GM18517 (cell line): ENCODE measurements at regions not wholly inside any gene's neighbourhood (a gene's known extent, or its start where the extent isn't known, plus 50 kb on each side); places are given as distances from the start of the nearest gene placed in this dataset.
"Not testable (repeated sequence)": the region's sequence is repeated elsewhere in the genome, so short reads cannot be mapped to it uniquely, and the experiment has no call there.

Experiments used
- ATAC-seq: cut with Tn5 transposase; IDR thresholded peaks from one replicate; pipeline ENCODE4 v1.9.1; 2021; ENCODE audit warnings: mild to moderate bottlenecking, moderate library complexity; ENCODE audit not compliant: unreplicated experiment

DNA sequence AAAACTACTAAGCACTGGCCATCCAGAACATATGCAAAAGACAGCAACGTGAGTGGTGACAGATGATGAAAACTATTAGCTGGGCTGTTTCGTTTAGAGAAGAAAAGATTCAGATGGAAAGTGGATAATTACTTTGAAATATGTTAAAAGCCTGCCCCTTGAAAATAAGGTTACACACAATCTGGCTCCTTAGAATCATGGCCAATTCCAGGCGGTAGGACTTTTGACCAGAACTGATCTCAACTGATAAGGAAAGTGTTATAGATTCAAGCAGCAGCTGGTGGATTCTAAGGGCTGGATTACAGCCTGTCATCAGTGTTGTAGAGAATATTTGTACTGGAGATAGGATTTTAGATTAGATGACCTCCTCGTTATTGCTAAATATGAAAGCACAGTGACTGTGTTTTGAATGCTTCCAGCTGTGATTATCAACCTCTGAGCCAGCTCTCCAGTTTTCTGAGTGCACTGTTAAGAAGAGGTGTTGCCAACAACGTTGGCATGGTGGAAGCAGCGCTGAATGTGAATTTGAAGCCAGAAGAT, 75.1 kb downstream of the KBTBD2 start:
- ATAC-seq: not testable (repeated sequence)

DNA sequence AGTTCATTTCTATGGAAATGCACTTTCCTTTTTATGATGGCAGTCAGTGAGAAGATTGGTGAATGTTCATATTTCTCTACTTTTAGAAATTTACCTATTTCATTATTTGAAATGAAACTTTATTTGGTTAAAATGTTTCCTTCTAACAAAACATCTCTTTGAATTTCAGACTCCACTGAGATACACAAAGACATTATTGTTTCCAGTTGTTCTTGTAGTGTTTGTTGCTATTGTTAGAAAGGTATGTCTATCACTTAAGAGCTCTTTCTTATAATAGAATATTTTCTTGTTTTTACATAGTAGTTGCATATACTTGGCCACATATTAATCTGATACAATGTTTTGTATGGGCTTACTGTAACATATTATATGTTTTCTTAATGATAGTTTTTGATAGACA, 76.8 kb downstream of the KBTBD2 start:
- not testable (repeated sequence) for ATAC-seq

DNA sequence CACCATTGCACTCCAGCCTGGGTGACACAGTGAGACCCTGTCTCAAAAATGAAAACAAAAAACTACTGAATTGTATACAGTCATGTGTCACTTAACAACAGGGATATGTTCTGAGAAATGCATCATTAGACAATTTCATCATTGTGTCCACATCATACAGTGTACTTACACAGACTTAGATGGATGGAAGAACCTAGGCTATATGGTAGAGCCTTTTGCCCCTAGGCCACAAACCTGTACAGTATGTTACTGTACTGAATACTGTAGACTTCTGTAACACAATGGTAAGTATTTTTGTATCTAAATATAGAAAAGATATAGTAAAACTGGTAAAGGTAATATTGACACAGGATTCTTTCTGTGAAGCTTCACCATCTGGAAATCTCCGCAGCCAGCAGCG, 81.7 kb downstream of the KBTBD2 start:
- no peak for ATAC-seq

DNA sequence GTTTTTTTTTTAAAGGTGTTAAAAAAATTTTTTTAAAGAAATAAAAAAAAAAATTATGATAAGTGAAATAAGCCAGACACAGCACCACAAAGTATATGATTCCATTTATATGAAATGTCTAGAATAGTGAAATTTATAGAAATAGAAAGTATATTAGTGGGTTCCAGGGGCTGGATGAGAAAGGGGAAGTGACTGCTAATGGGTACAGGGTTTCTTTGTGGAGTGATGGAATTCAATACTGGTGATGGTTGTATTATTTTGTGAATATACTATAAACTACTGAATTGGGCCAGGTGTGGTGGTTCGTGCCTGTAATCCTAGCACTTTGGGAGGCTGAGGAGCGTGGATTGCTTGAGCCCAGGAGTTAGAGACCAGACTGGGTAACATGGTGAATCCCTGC, 82.2 kb downstream of the KBTBD2 start:
- ATAC-seq: no peak

DNA sequence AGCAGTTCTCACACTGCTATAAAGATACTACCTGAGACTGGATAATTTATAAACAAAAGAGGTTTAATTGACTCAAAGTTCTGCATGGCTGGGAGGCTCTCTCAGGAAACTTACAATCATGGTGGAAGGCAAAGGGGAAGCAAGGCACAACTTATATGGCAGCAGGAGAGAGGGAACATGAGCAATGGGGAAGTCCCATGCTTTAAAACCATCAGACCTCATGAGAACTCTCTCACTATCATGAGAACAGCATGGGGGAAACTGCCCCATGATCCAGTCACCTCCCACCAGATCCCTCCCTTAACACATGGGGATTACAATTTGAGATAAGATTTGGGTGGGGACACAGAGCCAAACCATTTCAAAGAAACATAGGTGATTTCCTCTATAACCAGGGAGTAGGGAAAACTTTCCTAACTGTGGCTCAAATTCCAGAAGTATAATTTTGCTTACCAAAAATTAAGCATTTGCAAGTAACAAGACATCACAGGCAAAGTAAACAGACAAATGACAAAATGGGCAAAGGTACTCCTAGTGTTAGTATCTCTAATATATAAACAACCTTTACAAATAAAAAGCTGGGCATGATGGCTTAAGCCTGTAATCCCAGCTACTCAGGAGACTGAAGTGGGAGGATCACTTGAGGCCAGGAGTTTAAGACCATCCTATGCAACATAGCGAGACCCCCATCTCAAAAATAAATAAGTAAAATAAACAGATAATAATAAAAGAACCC, 88.0 kb downstream of the KBTBD2 start:
- ATAC-seq: no peak

DNA sequence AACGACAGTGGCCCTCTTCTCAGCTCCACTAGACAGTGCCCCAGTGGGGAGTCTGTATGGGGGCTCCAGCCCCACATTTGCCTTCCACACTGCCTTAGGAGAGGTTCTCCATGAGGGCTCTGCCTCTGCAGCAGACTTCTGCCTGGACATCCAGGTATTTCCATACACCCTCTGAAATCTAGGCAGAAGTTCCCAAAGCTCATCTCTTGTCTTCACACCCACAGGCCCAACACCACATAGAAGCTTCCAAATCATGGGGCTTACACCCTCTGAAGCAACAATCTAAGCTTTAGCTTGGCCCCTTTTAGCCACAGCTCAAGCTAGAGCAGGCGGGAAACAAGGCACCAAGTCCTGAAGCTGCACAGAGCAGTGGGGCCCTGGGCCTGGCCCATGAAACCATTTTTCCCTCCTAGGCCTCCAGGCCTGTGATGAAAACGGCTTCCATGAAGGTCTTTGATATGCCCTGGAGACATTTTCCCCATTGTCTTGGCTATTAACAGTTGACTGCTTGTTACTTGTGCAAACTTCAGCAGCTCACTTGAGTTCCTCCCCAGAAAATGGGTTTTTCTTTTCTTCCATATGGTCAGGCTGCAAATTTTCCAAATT, 89.2 kb downstream of the KBTBD2 start:
- no peak for ATAC-seq

DNA sequence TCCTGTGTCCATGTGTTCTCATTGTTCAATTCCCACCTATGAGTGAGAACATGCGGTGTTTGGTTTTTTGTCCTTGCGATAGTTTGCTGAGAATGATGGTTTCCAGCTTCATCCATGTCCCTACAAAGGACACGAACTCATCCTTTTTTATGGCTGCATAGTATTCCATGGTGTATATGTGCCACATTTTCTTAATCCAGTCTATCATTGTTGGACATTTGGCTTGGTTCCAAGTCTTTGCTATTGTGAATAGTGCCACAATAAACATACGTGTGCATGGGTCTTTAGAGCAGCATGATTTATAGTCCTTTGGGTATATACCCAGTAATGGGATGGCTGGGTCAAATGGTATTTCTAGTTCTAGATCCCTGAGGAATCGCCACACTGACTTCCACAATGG, 98.5 kb downstream of the KBTBD2 start:
- ATAC-seq: not testable (repeated sequence)

DNA sequence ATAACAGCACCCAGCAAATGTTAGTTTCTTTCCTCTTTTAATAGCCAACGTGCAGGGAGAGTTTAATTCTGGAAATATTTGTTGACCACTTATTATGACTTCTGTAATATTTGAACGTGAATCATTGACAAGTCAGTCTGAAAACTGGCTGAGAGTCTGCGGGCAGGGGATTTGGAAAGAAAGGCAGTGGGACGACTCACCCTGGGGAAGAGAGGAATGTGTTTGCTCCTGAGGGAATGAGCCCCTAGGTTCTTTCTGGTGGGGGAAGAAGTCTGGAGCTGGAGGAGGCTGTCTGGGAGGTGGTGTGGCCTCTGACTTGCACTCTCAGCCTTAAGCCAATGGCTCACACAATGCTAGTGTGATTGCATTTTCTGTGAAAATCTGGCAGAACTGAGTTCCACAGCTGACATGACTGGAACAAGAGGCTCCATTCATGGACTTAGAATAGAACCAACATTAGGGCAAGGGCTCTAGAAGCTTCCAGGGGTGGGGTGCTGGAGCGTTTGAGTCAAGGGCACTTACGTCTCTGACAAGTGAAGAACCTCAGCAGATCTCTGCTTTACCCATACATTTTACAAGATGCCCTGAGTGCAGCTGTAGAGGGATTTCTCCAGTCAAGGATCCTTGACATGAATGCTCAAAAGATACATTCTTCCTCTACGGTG, 100.7 kb downstream of the KBTBD2 start:
- not testable (repeated sequence) for ATAC-seq

DNA sequence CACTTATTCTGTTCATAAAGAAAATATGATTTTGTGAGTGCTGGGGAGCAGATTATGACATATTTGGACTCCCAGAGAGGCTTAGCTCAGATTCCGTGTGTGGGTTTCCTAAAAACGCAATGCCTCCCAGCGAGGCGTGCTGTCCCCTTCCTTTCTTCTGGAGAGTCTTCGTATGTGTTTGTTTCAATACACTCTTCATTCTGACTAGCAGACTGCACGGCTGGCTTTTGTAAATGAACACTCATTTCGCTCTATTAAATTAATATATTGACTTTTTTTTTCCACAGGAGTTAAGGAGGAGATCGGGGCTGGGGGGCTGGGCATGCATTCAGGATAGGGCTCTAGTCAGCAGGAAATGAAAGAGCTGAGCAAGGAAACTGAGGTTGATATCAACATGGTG, 102.3 kb downstream of the KBTBD2 start:
- ATAC-seq: not testable (repeated sequence)

DNA sequence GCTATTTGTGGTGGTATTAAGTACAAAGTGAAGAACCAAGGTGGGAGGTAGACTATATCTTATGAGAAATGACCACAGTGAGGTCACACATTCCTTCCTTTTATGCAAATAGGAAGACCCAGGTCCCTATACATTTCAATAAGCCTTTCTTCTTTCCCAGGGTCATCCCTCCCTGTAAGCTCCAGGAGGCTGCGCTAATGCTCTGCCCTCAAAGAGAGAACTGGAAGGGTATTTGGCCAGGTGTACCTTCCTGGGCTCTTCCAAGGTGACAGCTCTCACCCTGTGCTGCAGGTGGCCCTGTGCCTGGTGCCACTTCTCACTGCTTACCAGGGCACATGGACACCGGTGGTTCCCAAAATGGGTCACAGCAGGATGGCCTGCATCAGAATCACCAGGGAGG, 103.4 kb downstream of the KBTBD2 start:
- ATAC-seq: not testable (repeated sequence)

DNA sequence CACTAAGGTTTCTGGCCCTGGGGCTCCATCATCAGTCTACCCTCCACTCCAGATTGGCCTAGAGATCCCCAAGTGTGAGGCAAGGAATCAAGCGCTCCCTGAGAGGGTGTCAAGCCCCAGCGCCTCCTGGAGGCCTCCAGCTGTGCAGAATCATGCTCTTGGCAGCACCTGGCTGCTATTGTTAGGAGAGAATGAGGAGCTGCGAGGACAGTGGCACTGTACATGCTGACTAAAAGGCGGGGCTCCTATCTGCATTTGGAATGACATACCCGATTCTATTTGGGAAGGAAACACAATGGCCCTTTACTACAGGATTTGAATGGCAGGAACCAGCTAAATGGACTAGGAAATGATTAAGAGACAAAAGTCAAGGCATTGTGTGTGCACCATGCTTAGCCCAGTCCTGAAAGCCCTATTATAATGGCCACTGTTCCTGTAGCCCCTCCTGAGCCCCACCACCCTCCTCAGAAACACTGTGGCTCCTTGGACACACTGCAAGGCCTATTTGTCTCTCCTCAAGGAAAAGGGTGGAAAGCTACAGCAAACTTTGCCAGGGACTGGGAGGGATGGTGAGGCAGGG, 106.1 kb downstream of the KBTBD2 start:
- ATAC-seq: not testable (repeated sequence)

DNA sequence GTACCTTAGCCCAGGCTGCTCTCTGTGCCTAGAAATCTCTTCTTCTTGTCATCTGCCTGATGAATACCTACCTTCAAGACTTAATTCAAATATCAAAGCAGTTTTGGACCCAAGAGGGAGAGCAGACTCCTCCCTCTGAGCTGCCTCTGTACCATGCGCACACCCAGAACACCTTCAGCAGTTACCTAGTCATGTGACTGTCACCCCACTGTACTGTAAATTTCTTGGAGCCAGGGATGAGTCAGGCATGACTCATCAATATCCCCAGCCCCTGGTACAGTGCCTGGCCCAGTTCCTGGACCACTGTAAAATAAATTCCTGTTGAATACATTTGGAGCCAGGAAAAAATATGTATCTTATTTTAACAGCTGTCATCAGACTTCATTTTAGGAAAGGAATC, 111.7 kb downstream of the KBTBD2 start:
- ATAC-seq: not testable (repeated sequence)

DNA sequence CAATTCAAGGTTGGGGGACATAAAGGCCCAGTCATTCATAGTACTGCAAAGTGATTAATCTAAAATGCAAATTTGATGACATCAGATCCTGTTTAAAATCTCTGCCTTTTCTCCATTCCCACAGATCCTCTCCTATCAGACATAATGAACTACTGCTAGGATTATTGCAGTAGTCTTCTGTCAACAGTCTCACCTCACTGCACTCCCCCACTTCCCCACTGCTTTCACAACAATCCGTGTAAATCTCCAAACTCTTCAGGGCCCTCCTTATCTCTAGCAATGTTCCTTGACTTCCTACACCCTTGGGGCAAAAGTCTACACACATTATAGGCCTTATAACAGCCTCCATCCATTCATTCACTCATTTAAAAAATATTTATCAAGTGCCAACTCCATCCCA, 112.4 kb downstream of the KBTBD2 start:
- no peak for ATAC-seq

DNA sequence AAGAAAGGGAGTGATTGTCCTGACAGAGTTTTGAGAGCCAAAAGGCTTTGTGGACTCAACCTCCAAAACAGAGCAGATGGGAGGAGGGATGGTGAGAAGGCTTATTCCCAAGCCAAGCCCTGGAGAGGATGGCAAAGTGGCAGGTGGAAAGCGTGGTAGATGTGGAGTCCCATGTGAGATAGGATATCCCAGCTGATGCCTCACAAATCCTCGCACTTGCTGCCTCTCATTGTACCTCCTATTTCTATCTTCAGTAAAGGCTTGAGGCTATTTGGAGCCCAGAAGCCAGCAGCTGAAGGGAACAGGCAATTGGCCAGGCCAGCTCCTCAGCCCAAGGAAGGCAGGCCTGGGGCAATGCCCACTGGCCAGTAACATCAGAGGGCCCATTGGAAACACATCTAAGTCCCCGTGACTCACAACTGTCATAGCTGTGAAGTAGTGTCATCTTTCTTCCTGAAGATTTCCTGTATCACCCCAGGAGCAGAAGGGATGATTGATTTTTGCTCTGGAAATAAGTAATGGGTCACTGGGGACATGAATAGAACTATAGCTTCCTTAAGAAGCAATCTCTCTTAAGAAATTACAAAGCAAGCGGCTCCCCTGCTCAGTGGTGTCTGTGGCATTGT, 114.4 kb downstream of the KBTBD2 start:
- not testable (repeated sequence) for ATAC-seq

DNA sequence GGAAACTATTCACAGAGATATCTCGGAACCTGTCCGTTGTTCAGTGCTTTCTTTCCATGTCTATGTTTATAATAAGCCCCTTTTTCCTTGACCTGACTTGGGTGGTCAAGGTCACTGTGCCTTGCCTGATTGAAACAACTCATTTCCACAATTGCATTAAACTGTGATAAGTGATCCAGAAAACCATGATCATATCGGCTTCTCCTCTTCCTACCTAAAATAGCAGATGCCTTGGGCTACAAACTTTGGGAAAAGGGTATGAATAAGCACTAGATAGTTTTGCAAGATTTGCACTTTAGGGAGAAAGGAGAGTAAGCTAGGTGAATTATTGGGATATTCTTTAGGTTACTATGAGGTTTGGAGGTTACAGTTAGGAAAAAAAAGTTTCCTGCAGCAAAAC, 115.2 kb downstream of the KBTBD2 start:
- not testable (repeated sequence) for ATAC-seq

DNA sequence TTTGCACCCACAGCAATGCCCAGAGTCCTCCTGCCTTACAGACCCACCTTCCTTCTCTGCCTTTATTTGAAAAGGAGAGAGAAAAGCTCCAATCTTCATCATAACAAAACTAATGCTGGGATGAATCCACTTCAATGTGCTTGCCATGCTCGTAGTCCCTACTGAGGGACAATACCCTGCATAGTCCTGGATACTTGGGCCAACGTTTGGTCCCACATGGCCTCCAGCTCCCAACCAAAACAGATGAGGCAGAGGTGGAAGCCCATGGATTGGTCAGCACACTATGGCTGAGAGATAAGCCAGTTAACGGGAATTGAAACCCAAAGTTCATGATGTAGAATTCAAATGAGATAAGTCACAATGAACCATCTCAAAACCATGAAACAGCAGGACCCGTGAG, 115.8 kb downstream of the KBTBD2 start:
- ATAC-seq: not testable (repeated sequence)

DNA sequence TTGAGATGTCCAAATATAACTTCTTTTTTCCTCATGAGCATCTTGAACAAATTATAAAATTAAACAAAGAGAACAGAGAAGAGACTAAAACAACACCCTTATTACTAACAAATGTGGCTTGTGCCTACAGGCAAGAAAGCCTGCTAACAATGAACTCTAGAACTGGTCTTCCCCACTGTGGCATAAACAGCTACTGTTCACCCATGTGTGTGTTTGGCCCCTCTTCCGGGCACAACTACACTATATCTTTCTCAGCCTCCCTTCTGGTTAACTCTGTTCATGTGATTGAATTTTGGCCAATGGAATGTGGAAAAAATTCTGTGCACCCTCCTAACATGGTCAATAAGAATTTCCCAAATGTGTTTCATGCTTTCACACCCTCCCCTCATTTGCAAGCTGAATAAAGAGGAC, 117.0 kb downstream of the KBTBD2 start:
- ATAC-seq: no peak

DNA sequence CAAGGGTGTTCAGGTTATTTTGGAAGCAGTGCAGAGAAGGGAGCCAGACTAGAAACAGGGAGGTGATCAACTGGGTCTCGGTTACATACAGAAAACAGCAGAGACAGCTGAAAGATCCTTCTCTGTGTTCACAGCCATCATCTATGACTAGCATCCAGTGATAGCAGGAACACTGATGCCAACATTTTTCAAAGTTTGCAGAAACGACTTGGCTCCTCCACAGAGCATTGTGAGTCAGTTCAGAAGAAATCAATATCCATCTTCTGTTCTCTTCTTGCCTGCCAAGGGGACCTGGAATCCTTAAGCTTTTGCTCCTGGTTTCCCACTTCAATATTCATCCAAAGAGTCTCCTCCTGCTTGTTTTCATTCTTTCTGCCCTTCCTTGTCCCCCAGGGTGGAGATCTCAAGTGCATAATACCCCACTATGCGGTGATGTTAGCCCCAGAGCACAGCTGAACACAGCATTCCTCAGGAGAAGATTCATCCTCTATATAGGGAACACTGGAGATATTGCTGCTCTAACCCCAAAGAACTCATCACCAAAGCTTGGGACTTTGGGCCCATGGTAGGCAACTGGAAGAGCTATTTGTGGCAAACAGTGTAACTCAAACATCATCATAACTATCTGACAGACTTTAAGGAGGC, 122.6 kb downstream of the KBTBD2 start:
- not testable (repeated sequence) for ATAC-seq

DNA sequence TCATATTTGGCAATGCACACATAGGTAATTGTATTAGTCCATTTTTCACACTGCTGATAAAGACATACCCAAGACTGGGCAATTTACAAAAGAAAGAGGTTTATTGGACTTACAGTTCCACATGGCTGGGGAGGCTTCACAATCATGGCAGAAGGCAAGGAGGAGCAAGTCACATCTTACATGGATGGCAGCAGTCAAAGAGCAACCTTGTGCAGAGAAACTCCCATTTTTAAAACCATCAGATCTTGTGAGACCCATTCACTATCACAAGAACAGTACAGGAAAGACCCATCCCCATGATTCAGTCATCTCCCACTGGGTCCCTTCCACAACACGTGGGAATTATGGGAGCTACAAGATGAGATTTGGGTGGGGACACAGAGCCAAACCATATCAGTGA, 123.2 kb downstream of the KBTBD2 start:
- not testable (repeated sequence) for ATAC-seq

DNA sequence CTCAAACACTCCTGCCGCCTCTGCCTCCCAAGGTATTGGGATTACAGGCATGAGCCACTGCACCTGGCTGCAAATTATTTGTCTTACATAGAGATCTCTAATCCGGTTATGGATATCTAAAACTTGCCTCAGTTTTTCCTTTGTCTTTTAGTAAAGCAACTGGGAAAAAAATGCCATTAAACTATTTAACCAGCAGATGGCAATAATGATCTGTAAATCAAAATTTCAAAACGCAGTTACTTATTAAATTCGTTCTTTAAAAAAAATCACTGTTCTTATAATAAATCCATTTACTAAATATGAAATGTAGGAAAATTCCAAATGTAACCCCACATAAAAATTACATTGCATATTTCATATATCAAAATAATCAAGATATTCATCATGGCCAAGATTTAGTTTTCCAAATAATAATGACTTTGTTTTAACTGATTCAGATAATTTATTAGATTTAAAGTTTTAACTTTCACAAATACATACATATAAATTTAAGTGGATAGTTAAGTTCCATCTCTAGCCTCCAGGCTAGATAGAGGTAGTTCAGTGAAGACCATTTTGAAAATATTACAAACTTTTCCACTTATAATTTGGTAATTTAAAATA, 125.8 kb downstream of the KBTBD2 start:
- not testable (repeated sequence) for ATAC-seq
